NCI-H1105 (cell line): ENCODE measurements at regions not wholly inside any gene's neighbourhood (a gene's known extent, or its start where the extent isn't known, plus 50 kb on each side); places are given as distances from the start of the nearest gene placed in this dataset.
"Not testable (repeated sequence)": the region's sequence is repeated elsewhere in the genome, so short reads cannot be mapped to it uniquely, and the experiment has no call there.

ENCODE experiments used
- DNase-seq: peaks from one replicate; lab custom pipeline; 2025; lab: John Stamatoyannopoulos, UW

- DNase-seq = no peak
Measured at GRCh38 chr12:59405992-59406391, 189.8 kb upstream of the SLC16A7 start.

- DNase-seq = no peak
Measured at GRCh38 chr12:59404109-59404650, 191.6 kb upstream of the SLC16A7 start.

- DNase-seq = peak; percentile 17
Measured at GRCh38 chr12:59403259-59403932, 192.4 kb upstream of the SLC16A7 start.

- DNase-seq = no peak
Measured at GRCh38 chr12:59401862-59402261, 194.0 kb upstream of the SLC16A7 start.

- DNase-seq = no peak
Measured at GRCh38 chr12:59398164-59398563, 197.7 kb upstream of the SLC16A7 start.

- DNase-seq = no peak
Measured at GRCh38 chr12:59396919-59397318, 198.9 kb upstream of the SLC16A7 start.

GRCh38 chr12:59396519-59396918 lies 199.3 kb upstream of the SLC16A7 start:
- DNase-seq = no peak

- not testable (repeated sequence) for DNase-seq
Measured at GRCh38 chr12:59395310-59395709, 200.5 kb upstream of the SLC16A7 start.

GRCh38 chr12:59393506-59393905 lies 202.3 kb upstream of the SLC16A7 start:
- no peak for DNase-seq

- DNase-seq = no peak
Measured at GRCh38 chr12:59389968-59390576, 205.8 kb upstream of the SLC16A7 start.

GRCh38 chr12:59388694-59389093 lies 207.1 kb upstream of the SLC16A7 start:
- DNase-seq = no peak

- no peak for DNase-seq
Measured at GRCh38 chr12:59388176-59388575, 207.7 kb upstream of the SLC16A7 start.

GRCh38 chr12:59386236-59386635 lies 209.6 kb upstream of the SLC16A7 start:
- no peak for DNase-seq

GRCh38 chr12:59383079-59383822 lies 212.6 kb upstream of the SLC16A7 start:
- DNase-seq = no peak

GRCh38 chr12:59382282-59383078 lies 213.3 kb upstream of the SLC16A7 start:
- DNase-seq = no peak

- no peak for DNase-seq
Measured at GRCh38 chr12:59381106-59381505, 214.7 kb upstream of the SLC16A7 start.

- no peak for DNase-seq
Measured at GRCh38 chr12:59375633-59376032, 220.2 kb upstream of the SLC16A7 start.

- no peak for DNase-seq
Measured at GRCh38 chr12:59374783-59375182, 221.0 kb upstream of the SLC16A7 start.

- DNase-seq = no peak
Measured at GRCh38 chr12:59372956-59373355, 222.9 kb upstream of the SLC16A7 start.

- no peak for DNase-seq
Measured at GRCh38 chr12:59370933-59371332, 224.9 kb upstream of the SLC16A7 start.

GRCh38 chr12:59365133-59365532 lies 230.7 kb upstream of the SLC16A7 start:
- DNase-seq = no peak

- DNase-seq = no peak
Measured at GRCh38 chr12:59357811-59358210, 238.0 kb upstream of the SLC16A7 start.
